Mucosa of descending colon (tissue), 3 donors: ENCODE measurements at regions not wholly inside any gene's neighbourhood (a gene's known extent, or its start where the extent isn't known, plus 50 kb on each side); places are given as distances from the start of the nearest gene placed in this dataset.
"Not testable (repeated sequence)": the region's sequence is repeated elsewhere in the genome, so short reads cannot be mapped to it uniquely, and the experiment has no call there.

Experiments used
- ATAC-seq: fragments of 200-7000 bp; cut with Tn5 transposase; one replicate; pipeline ENCODE4 v1.9.1; 2020; ENCODE audit warnings: mild to moderate bottlenecking, moderate library complexity
- DNase-seq, 3 donors: peaks; one replicate each; pipeline ENCODE4 v3.0.0-alpha.2; 2020
- H3K36me3 ChIP-seq: fragments of 200-600 bp; one replicate; pipeline ENCODE4 v1.8.0; 2021; ENCODE audit warnings: low read depth, mild to moderate bottlenecking
- H3K4me1 ChIP-seq: fragments of 200-600 bp; one replicate; pipeline ENCODE4 v1.8.0; 2021; ENCODE audit warnings: low read depth, mild to moderate bottlenecking
- H3K4me3 ChIP-seq: fragments of 200-600 bp; one replicate; pipeline ENCODE4 v1.8.0; 2021; ENCODE audit warnings: mild to moderate bottlenecking
- H3K9me3 ChIP-seq: fragments of 200-600 bp; one replicate; pipeline ENCODE4 v1.8.0; 2021; ENCODE audit warnings: mild to moderate bottlenecking
- intact Hi-C, 2 donors: fragments of 100-400 bp; cut with DNase I in 1 of 2; cut with micrococcal nuclease in 1 of 2; formaldehyde crosslinking; loops; one replicate each; pipeline versions ENCODE4 v1.11.0 to v1.11.1; 2022; cut with DNase I, micrococcal nuclease
- TF ChIP-seq, protein P1 (sequence below): fragments of 200-600 bp; IDR thresholded peaks from one replicate; pipeline ENCODE4 v1.8.0; 2022; ENCODE audit warnings: antibody characterized with exemption, mild to moderate bottlenecking
- donor health status: DM: no; HTN: no; CAD: no; lungs with moderate emphysema.
- donor health status: DM: no; HTN: no; CAD: no.
- donor health status: DM: no; HTN: yes; CAD: no.

DNA sequence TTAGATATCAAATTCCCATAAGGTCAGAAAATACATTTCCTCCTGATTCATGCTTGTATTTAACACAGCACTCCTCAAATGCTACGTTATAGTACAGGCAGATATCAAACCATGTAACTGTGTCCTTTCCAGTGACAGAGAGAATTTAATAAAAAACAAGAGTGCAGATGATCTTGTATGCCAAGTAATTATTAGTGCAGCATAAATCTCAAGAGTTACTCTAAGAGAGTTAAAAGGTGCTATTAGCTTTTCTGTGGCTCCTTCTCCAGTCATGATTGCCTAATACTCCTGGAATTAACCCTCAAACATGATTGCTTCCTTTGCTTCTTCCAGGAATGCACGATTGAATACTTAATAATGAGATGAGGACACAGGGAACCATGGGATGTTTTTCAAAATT, 413.0 kb upstream of the DPH6 start:
- Histone ChIP-seq H3K9me3 (no peaks in the 10 kb centered on the region), H3K4me3 (no peak overlapping the region), H3K4me1 (no peaks in the 10 kb centered on the region), H3K36me3 (no peaks in the 10 kb centered on the region)
- TF ChIP-seq, protein P1, sequence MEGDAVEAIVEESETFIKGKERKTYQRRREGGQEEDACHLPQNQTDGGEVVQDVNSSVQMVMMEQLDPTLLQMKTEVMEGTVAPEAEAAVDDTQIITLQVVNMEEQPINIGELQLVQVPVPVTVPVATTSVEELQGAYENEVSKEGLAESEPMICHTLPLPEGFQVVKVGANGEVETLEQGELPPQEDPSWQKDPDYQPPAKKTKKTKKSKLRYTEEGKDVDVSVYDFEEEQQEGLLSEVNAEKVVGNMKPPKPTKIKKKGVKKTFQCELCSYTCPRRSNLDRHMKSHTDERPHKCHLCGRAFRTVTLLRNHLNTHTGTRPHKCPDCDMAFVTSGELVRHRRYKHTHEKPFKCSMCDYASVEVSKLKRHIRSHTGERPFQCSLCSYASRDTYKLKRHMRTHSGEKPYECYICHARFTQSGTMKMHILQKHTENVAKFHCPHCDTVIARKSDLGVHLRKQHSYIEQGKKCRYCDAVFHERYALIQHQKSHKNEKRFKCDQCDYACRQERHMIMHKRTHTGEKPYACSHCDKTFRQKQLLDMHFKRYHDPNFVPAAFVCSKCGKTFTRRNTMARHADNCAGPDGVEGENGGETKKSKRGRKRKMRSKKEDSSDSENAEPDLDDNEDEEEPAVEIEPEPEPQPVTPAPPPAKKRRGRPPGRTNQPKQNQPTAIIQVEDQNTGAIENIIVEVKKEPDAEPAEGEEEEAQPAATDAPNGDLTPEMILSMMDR: no peak
- no peak for DNase-seq
- intact Hi-C loops: no loop called here
- no peak for ATAC-seq

DNA sequence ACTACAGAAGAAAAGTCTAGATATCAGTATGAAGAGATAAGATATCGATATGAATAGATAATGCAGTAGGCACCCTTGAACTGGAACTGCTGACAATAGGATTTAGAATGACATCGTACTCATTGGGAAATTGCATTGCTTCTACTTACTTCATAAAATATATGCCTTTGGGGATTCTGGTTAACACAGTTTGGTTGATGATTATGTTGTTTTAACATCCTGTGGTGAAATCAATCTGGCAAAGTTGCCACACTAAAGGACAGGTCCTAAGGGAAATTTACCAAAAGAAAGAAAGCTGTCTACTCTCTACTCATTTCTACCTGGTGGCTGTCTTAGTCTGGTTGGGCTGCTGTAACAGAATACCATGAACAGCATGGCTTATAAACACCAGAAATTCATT, 417.4 kb upstream of the DPH6 start:
- Histone ChIP-seq H3K4me1 (no peaks in the 10 kb centered on the region), H3K4me3 (no peak overlapping the region), H3K36me3 (no peaks in the 10 kb centered on the region), H3K9me3 (no peaks in the 10 kb centered on the region)
- TF ChIP-seq, protein P1: no peak
- ATAC-seq (no peak), DNase-seq (no peak)
- intact Hi-C loops: no loop called here

DNA sequence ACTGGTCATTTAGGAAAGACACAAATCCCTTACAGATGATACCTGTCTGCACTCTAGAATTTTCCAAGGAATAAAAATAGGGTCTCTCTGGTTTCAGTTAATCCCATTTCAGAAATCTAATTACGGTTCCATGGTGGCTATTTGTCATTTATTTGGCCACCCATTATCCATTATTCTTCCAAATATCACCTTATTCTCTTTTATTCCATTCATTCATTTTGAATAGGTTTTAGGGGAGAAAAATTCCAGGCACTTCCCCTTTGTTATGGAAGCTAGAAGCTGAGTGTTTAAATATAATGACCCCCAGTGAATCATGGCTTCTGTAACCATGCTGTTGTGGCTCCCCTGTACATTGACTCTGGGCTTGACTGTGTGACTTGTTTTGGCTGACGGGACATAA, 420.8 kb upstream of the DPH6 start:
- TF ChIP-seq, protein P1: no peak
- DNase-seq (no peak), ATAC-seq (no peak)
- H3K9me3 ChIP-seq: no peaks in the 10 kb centered on the region
- H3K4me3 ChIP-seq: no peak overlapping the region
- no peaks in the 10 kb centered on the region for H3K4me1 ChIP-seq
- intact Hi-C loops: no loop called here
- no peaks in the 10 kb centered on the region for H3K36me3 ChIP-seq

DNA sequence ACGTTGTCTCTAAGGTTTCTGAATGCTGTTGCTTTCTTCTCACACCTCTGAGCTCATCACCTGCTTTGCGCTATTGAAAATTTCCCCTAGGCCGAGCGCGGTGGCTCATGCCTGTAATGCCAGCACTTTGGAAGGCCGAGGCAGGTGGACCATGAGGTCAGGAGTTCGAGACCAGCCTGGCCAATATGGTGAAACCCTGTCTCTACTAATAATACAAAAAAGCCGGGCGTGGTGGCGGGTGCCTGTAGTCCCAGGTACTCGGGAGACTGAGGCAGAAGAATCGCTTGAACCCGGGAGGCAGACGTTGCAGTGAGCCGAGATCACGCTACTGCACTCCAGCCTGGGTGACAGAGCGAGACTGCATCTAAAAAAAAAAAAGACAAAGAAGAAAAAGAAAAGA, 422.0 kb upstream of the DPH6 start:
- DNase-seq, intact Hi-C loops, H3K9me3 ChIP-seq, H3K4me3 ChIP-seq, ATAC-seq, H3K36me3 ChIP-seq, H3K4me1 ChIP-seq: not testable (repeated sequence)

DNA sequence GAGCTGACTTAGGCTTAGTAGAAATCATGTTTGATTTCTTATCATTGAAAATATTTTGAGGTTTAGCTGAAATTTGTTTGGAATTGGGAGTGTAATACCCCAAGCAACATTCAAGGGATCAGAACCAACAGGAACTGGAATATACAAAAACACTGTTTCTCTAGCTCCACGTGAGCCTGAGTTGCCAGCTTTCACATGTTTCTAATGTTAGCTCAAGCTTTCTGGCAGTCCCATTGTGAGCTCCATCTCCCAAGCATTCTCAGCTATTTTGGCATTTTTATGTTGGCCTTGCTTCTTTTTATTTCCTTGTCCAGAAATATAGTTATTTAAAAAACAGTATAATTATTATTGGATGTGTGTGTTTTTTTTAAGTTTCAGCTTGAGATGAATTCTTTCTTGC, 427.1 kb upstream of the DPH6 start:
- Histone ChIP-seq H3K36me3 (no peaks in the 10 kb centered on the region), H3K4me1 (no peaks in the 10 kb centered on the region), H3K9me3 (no peaks in the 10 kb centered on the region), H3K4me3 (no peak overlapping the region)
- no peak for ATAC-seq
- intact Hi-C loops: no loop called here
- TF ChIP-seq, protein P1: no peak
- no peak for DNase-seq

DNA sequence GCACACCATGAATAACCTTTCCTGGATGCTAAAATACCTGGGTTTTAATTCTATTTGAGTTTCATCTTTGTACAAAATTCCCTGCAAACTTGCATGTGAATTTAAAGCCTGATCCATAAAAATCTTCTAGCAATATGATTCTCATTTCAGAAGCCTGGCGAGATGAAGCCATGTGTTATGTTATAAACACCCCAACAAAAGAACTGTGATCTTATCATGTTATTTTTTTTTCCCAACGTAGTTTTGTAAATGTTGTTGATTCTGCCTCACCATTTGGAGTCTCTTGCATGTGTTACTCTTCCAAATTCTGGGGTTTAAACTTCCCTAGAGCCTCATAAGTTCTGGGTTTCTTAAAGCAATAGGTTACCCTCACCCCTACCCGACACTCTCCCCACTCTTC, 428.1 kb upstream of the DPH6 start:
- no peaks in the 10 kb centered on the region for H3K4me1 ChIP-seq
- no peak for DNase-seq
- intact Hi-C loops: no loop called here
- TF ChIP-seq, protein P1: no peak
- ATAC-seq: no peak
- no peak overlapping the region for H3K4me3 ChIP-seq
- H3K36me3 ChIP-seq: no peaks in the 10 kb centered on the region
- no peaks in the 10 kb centered on the region for H3K9me3 ChIP-seq
